Colonic mucosa (tissue), 4 donors: ENCODE measurements at regions not wholly inside any gene's neighbourhood (a gene's known extent, or its start where the extent isn't known, plus 50 kb on each side); places are given as distances from the start of the nearest gene placed in this dataset.
"Not testable (repeated sequence)": the region's sequence is repeated elsewhere in the genome, so short reads cannot be mapped to it uniquely, and the experiment has no call there.

Source experiments
- DNase-seq: peaks from one replicate; pipeline ENCODE4 v3.0.0-alpha.2; 2020
- H3K27ac ChIP-seq: fragments of 200-600 bp; one replicate; pipeline ENCODE4 v1.8.0; 2021
- H3K27me3 ChIP-seq: fragments of 200-600 bp; one replicate; pipeline ENCODE4 v1.8.0; 2021
- H3K36me3 ChIP-seq: fragments of 200-600 bp; one replicate; pipeline ENCODE4 v1.8.0; 2021
- H3K4me1 ChIP-seq: fragments of 200-600 bp; one replicate; pipeline ENCODE4 v1.8.0; 2021; ENCODE audit warnings: mild to moderate bottlenecking
- H3K4me3 ChIP-seq: fragments of 200-600 bp; one replicate; pipeline ENCODE4 v1.8.0; 2021
- H3K9ac ChIP-seq, 2 donors: one replicate each; pipeline ENCODE4 v1.7.0; 2013; ENCODE audit warnings: control low read depth in 2 of 2, low read depth in 2 of 2, low read length in 2 of 2
- H3K9me3 ChIP-seq: fragments of 200-600 bp; one replicate; pipeline ENCODE4 v1.8.0; 2021
- CTCF ChIP-seq: fragments of 200-600 bp; IDR thresholded peaks from one replicate; pipeline ENCODE4 v1.8.0; 2022; ENCODE audit warnings: antibody characterized with exemption, mild to moderate bottlenecking
- intact Hi-C: fragments of 100-400 bp; cut with DNase I; formaldehyde crosslinking; loops from one replicate; pipeline ENCODE4 v1.14.1; 2022
- donor health status: healthy.
- donor health status: DM: no; HTN: no; CAD: no.
- donor health status: DM: no; HTN: no; CAD: no.

- Histone ChIP-seq H3K9me3 (no peaks in the 10 kb centered on the region), H3K4me3 (no peak overlapping the region), H3K27me3 (no peaks in the 10 kb centered on the region), H3K36me3 (no peaks in the 10 kb centered on the region), H3K9ac (no peak overlapping the region), H3K27ac (no peak overlapping the region), H3K4me1 (no peaks in the 10 kb centered on the region)
- TF ChIP-seq CTCF: no peak
- no peak for DNase-seq
- intact Hi-C loops: no loop called here
Measured at GRCh38 chr9:118689280-118689679, 680.0 kb downstream of the BRINP1 start.

- no peak overlapping the region for H3K27ac ChIP-seq
- no peaks in the 10 kb centered on the region for H3K9me3 ChIP-seq
- H3K27me3 ChIP-seq: no peaks in the 10 kb centered on the region
- no peak overlapping the region for H3K9ac ChIP-seq
- no peaks in the 10 kb centered on the region for H3K36me3 ChIP-seq
- no peak overlapping the region for H3K4me3 ChIP-seq
- H3K4me1 ChIP-seq: no peaks in the 10 kb centered on the region
- intact Hi-C loops: no loop called here
- no peak for TF ChIP-seq CTCF
- DNase-seq: no peak
Measured at GRCh38 chr9:118692613-118693012, 676.6 kb downstream of the BRINP1 start.

GRCh38 chr9:118693645-118694044 lies 675.6 kb downstream of the BRINP1 start:
- Histone ChIP-seq H3K9ac (no peak overlapping the region), H3K9me3 (no peaks in the 10 kb centered on the region), H3K4me1 (no peaks in the 10 kb centered on the region), H3K27me3 (no peaks in the 10 kb centered on the region), H3K36me3 (no peaks in the 10 kb centered on the region), H3K27ac (no peak overlapping the region), H3K4me3 (no peak overlapping the region)
- intact Hi-C loops: no loop called here
- DNase-seq: no peak
- no peak for TF ChIP-seq CTCF

GRCh38 chr9:118695249-118695648 lies 674.0 kb downstream of the BRINP1 start:
- H3K27me3 ChIP-seq, H3K9ac ChIP-seq, DNase-seq, intact Hi-C loops, H3K36me3 ChIP-seq, H3K9me3 ChIP-seq, H3K4me1 ChIP-seq, H3K4me3 ChIP-seq, H3K27ac ChIP-seq: not testable (repeated sequence)

GRCh38 chr9:118701985-118702384 lies 667.2 kb downstream of the BRINP1 start:
- H3K4me3 ChIP-seq: no peak overlapping the region
- H3K27me3 ChIP-seq: no peaks in the 10 kb centered on the region
- no peaks in the 10 kb centered on the region for H3K36me3 ChIP-seq
- no peaks in the 10 kb centered on the region for H3K9me3 ChIP-seq
- H3K9ac ChIP-seq: no peak overlapping the region
- no peaks in the 10 kb centered on the region for H3K4me1 ChIP-seq
- intact Hi-C loops: no loop called here
- no peak overlapping the region for H3K27ac ChIP-seq
- no peak for DNase-seq
- no peak for TF ChIP-seq CTCF

GRCh38 chr9:118711843-118712242 lies 657.4 kb downstream of the BRINP1 start:
- no peak overlapping the region for H3K27ac ChIP-seq
- H3K4me1 ChIP-seq: no peaks in the 10 kb centered on the region
- no peak for TF ChIP-seq CTCF
- DNase-seq: no peak
- H3K27me3 ChIP-seq: no peaks in the 10 kb centered on the region
- H3K9ac ChIP-seq: no peak overlapping the region
- H3K4me3 ChIP-seq: no peak overlapping the region
- H3K9me3 ChIP-seq: no peaks in the 10 kb centered on the region
- intact Hi-C loops: no loop called here
- H3K36me3 ChIP-seq: no peaks in the 10 kb centered on the region
